Stomach (tissue), 8 donors: ENCODE measurements at regions not wholly inside any gene's neighbourhood (a gene's known extent, or its start where the extent isn't known, plus 50 kb on each side); places are given as distances from the start of the nearest gene placed in this dataset.

ENCODE experiments used
- DNase-seq, 2 donors: peaks; one replicate each; pipeline versions ENCODE4 v3.0.0 to v3.0.0-alpha.2; 2013 to 2019
- H3K27ac ChIP-seq, 5 donors: fragments of 200-600 bp in 4 of 5; sonication (generic) in 4 of 5; one replicate each; pipeline ENCODE4 v1.5.1; 2013 to 2019; ENCODE audit warnings: mild to moderate bottlenecking in 1 of 5, moderate library complexity in 1 of 5
- H3K27me3 ChIP-seq, 3 donors: fragments of 200-600 bp; sonication (generic); one replicate each; pipeline ENCODE4 v1.5.1; 2017 to 2019; ENCODE audit warnings: mixed run types in 1 of 3
- H3K36me3 ChIP-seq, 4 donors: fragments of 200-600 bp; sonication (generic); 1 replicate in 3 of 4; 2 replicates in 1 of 4; pipeline ENCODE4 v1.5.1; 2016 to 2019
- H3K4me1 ChIP-seq, 4 donors: fragments of 200-600 bp; sonication (generic); one replicate each; pipeline ENCODE4 v1.5.1; 2016 to 2019
- H3K4me3 ChIP-seq, 4 donors: fragments of 200-600 bp; sonication (generic) in 3 of 4; one replicate each; pipeline ENCODE4 v1.5.1; 2016 to 2019; ENCODE audit warnings: mild to moderate bottlenecking in 1 of 4
- H3K9me3 ChIP-seq, 4 donors: fragments of 200-600 bp; sonication (generic); one replicate each; pipeline ENCODE4 v1.5.1; 2016 to 2019
- EP300 ChIP-seq: sonication (generic); formaldehyde crosslinking; IDR thresholded peaks from one replicate; pipeline ENCODE4 v1.6.1; 2017; ENCODE audit warnings: antibody characterized with exemption
- POLR2A ChIP-seq, 4 donors: fragments of 450-650 bp; IDR thresholded peaks; one replicate each; pipeline ENCODE4 v1.6.1; 2016; ENCODE audit warnings: antibody characterized with exemption in 4 of 4, control low read depth in 2 of 4, mild to moderate bottlenecking in 1 of 4, moderate library complexity in 1 of 4
- POLR2AphosphoS5 ChIP-seq, 3 donors: sonication (generic); formaldehyde crosslinking; IDR thresholded peaks; one replicate each; pipeline ENCODE4 v1.6.1; 2016; ENCODE audit warnings: antibody characterized with exemption in 3 of 3
- WGBS, 5 donors: extraction: QIAGEN DNeasy Blood & Tissue Kit in 3 of 5; methylation state at CpG; one replicate each; pipeline versions ENCODE4 v1.1.5 to v1.1.7; 2013 to 2018; 5-methylcytosine and 5-hydroxymethylcytosine counted together
- intact Hi-C: fragments of 100-400 bp; cut with DNase I; formaldehyde crosslinking; loops from one replicate; pipeline ENCODE4 v1.15.1; 2023; ENCODE audit warnings: low total_unique reads
- TF ChIP-seq, protein P1 (sequence below), 7 experiments: fragments of 450-650 bp in 4 of 7; fragments of 200-600 bp in 3 of 7; sonication (generic) in 3 of 7; IDR thresholded peaks; one replicate each; pipeline ENCODE4 v1.5.1; 2016 to 2019; ENCODE audit warnings: antibody characterized with exemption in 7 of 7, control low read depth in 2 of 7, mild to moderate bottlenecking in 1 of 7
- donor health status: healthy with polysubstance abuse.
- donor health status: Bipolar disorder and iron deficiency.
- donor health status: healthy.

DNA sequence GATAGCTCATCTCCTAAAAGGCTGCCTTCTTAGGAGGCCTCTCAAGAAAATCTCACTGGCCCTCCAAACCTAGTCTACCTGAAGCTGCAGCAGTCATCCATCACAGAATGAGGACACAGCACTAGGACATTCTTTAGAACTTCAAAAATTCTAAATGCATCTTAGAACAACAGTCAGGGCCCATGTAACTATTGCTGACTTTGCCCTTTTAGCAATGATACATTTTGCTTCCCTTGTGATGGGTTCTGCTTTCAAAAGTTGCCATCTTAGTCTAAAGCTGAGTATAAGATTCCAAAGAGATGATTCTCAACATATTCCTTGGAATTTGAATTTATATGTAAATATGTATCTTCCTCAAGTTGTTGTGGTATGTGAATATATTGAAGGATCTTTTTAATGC, 793.0 kb downstream of the RAB28 start:
- Histone ChIP-seq H3K27me3 (no peaks in the 10 kb centered on the region), H3K36me3 (no peaks in the 10 kb centered on the region), H3K27ac (no peak overlapping the region), H3K9me3 (no peaks in the 10 kb centered on the region), H3K4me1 (no peaks in the 10 kb centered on the region), H3K4me3 (no peak overlapping the region)
- no peak for DNase-seq
- TF ChIP-seq, protein P1, sequence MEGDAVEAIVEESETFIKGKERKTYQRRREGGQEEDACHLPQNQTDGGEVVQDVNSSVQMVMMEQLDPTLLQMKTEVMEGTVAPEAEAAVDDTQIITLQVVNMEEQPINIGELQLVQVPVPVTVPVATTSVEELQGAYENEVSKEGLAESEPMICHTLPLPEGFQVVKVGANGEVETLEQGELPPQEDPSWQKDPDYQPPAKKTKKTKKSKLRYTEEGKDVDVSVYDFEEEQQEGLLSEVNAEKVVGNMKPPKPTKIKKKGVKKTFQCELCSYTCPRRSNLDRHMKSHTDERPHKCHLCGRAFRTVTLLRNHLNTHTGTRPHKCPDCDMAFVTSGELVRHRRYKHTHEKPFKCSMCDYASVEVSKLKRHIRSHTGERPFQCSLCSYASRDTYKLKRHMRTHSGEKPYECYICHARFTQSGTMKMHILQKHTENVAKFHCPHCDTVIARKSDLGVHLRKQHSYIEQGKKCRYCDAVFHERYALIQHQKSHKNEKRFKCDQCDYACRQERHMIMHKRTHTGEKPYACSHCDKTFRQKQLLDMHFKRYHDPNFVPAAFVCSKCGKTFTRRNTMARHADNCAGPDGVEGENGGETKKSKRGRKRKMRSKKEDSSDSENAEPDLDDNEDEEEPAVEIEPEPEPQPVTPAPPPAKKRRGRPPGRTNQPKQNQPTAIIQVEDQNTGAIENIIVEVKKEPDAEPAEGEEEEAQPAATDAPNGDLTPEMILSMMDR (IDR thresholded peaks at IDR 0.05): no peak
- TF ChIP-seq POLR2A (IDR thresholded peaks at IDR 0.05) (no peak), EP300 (no peak), POLR2AphosphoS5 (IDR thresholded peaks at IDR 0.05) (no peak)
- intact Hi-C loops: no loop called here

GRCh38 chr4:12689457-12689856, 794.7 kb downstream of the RAB28 start:
- Histone ChIP-seq H3K27ac (no peak overlapping the region), H3K4me3 (no peak overlapping the region), H3K4me1 (no peaks in the 10 kb centered on the region), H3K27me3 (no peaks in the 10 kb centered on the region), H3K36me3 (no peaks in the 10 kb centered on the region), H3K9me3 (no peaks in the 10 kb centered on the region)
- intact Hi-C loops: no loop called here
- no peak for DNase-seq
- TF ChIP-seq POLR2AphosphoS5 (IDR thresholded peaks at IDR 0.05) (no peak), EP300 (no peak), POLR2A (IDR thresholded peaks at IDR 0.05) (no peak)
- TF ChIP-seq, protein P1 (IDR thresholded peaks at IDR 0.05): no peak
- 92 to 98% (median 93%) methylated on average over 2 of the region's 2 CpGs for WGBS, 5 donors

- Histone ChIP-seq H3K4me3 (no peak overlapping the region), H3K36me3 (no peaks in the 10 kb centered on the region), H3K27ac (no peak overlapping the region), H3K4me1 (no peaks in the 10 kb centered on the region), H3K9me3 (peaks cover 0 to 24% (median 10%) of the 10 kb centered on the region in 4 donors), H3K27me3 (no peaks in the 10 kb centered on the region)
- intact Hi-C loops: no loop called here
- 29 to 47% (median 47%) methylated on average over 2 of the region's 2 CpGs for WGBS, 5 donors
- TF ChIP-seq POLR2A (IDR thresholded peaks at IDR 0.05): no peak
- TF ChIP-seq, protein P1 (IDR thresholded peaks at IDR 0.05): no peak
- DNase-seq: no peak
Observed at GRCh38 chr4:12679217-12679616, 804.9 kb downstream of the RAB28 start.

GRCh38 chr4:12674184-12674583, 810.0 kb downstream of the RAB28 start:
- no peak overlapping the region for H3K4me3 ChIP-seq
- TF ChIP-seq EP300: no peak
- DNase-seq: no peak

GRCh38 chr4:12672303-12672702, 811.8 kb downstream of the RAB28 start:
- Histone ChIP-seq H3K27ac (no peak overlapping the region), H3K27me3 (no peaks in the 10 kb centered on the region), H3K4me3 (no peak overlapping the region), H3K9me3 (peaks cover 0 to 41% (median 22%) of the 10 kb centered on the region in 4 donors), H3K36me3 (no peaks in the 10 kb centered on the region), H3K4me1 (no peaks in the 10 kb centered on the region)
- no peak for DNase-seq
- intact Hi-C loops: no loop called here
- no peak for TF ChIP-seq EP300
- TF ChIP-seq POLR2AphosphoS5 (IDR thresholded peaks at IDR 0.05): no peak
- TF ChIP-seq, protein P1 (IDR thresholded peaks at IDR 0.05): no peak
- no peak for TF ChIP-seq POLR2A (IDR thresholded peaks at IDR 0.05)
- 63 to 82% (median 71%) methylated on average over 4 of the region's 4 CpGs for WGBS, 5 donors

More at GRCh38 chr4:12674184-12674583, 810.0 kb downstream of the RAB28 start:
- H3K36me3 ChIP-seq: no peaks in the 10 kb centered on the region
- no peaks in the 10 kb centered on the region for H3K4me1 ChIP-seq
- intact Hi-C loops: no loop called here
- H3K27ac ChIP-seq: no peak overlapping the region
- H3K9me3 ChIP-seq: peaks cover 0 to 41% (median 22%) of the 10 kb centered on the region in 4 donors
- H3K27me3 ChIP-seq: no peaks in the 10 kb centered on the region
